COR-L47 (cell line): ENCODE measurements at regions not wholly inside any gene's neighbourhood (a gene's known extent, or its start where the extent isn't known, plus 50 kb on each side); places are given as distances from the start of the nearest gene placed in this dataset.
"Not testable (repeated sequence)": the region's sequence is repeated elsewhere in the genome, so short reads cannot be mapped to it uniquely, and the experiment has no call there.

ENCODE experiments used
- DNase-seq: peaks from one replicate; lab custom pipeline; 2025; lab: John Stamatoyannopoulos, UW

DNA sequence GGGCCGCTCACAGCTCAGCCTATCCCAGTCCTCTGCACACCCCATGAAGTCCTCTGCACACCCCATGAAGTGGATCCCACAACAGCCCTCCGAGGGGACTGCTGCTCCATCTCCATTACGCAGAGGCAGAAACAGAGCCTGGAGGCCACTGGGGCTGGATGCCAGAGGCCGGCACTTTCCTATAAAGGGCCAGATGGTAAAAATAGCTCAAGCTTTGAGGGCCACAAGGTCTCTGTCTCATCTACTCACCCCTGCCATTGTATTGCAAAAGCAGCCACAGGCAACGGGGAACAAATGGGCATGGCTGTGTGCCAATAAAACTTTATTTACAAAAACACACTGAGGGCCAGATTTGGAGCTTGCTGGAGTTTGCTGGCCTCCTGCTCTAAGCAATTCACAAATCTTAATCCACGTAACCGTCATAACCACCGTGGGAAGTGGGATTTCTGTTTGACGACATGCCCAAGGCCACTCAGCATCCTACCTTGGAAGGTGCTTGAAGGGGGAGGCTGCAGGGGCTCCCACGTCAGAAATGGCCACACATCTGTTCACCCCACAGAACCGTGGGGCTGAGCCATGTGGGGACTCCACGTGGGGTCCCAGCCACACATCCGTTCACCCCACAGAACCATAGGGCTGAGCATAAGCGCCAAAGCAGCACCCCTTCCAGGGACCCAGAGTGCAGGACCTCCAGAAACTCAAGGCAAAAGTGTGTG is 92.0 kb downstream of the NCOR2 start:
- no peak for DNase-seq

DNA sequence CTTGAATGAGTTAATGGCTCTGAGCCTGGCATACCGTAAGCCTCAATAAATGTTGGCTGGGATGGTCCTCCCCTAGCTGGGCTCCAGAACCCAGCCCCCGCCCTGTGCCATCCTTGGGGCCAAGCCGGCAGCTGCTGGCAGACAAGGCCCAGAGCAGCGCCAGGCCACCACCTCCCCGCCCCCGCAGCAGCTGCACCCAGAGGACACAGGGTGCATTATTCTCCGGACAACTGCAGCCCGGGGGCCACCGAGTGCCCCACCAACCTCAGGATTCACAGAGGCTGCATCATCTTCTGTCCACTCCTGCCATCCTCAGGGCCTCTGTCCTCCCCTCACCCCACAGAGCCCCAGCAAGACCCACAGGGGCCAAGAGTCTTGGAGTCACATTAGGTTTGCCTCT is 92.7 kb downstream of the NCOR2 start:
- no peak for DNase-seq

DNA sequence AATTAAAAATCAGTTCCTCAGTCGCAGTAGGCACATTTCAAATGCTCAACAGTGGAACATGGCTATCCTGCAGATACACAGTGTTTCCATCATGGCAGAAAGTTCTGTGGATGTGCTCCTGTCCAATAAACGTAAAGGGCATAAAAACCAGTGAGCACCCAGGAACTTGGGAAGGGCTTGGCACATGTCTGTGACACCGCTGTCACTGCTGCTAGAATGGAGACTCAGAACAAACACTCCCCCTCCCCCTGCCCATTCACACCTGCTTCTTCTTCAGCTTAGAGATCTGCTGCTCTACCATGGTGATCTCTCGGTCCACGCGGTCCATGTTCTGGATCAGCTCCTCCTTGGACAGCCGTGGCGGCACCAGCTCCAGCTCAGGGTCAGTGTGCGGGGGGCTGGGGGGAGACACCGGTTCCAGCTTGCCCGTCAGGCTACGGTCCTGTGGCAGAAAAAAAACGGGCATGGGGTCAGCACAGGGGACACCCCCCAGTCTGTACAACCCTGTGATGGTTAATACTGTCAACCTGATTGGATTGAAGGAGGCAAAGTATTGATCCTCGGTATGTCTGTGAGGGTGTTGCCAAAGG is 94.6 kb downstream of the NCOR2 start:
- no peak for DNase-seq

DNA sequence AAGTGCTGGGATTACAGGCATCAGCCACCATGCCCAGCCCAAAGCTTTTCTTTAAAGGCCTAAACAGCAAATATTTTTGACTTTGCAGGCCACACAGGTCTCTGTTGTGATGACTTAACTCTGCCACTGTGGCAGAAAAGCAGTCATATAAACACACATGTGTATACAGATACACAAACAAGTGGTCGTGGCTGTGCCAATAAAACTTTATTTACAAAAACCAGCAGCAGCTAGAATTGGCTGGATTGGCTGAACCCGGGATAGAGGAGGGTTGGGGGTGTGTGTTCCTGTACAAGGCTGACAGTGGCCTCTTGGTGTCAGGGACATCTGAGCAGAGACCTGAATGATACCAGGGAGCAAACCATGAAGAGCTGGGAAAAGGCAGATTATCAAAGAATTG is 95.6 kb downstream of the NCOR2 start:
- no peak for DNase-seq

DNA sequence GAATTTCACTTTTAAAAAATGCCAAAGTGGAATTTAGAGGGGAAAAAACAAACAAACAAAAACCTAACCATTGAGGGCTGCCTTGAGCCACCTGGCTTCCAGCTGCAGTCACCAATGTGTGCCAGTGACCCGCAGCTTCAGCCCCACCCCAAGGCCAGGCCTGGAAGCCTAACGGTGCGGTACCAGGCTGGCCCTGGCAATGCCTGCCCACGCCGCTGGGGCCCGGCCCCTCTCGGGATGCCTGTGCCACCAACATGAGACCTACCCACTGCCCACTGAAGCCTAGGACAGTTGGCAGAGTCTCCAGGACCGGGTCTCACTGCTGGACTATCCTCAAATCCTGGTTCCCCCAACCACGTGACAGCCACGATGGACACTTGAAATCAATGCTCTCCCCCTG is 96.6 kb downstream of the NCOR2 start:
- DNase-seq: no peak

DNA sequence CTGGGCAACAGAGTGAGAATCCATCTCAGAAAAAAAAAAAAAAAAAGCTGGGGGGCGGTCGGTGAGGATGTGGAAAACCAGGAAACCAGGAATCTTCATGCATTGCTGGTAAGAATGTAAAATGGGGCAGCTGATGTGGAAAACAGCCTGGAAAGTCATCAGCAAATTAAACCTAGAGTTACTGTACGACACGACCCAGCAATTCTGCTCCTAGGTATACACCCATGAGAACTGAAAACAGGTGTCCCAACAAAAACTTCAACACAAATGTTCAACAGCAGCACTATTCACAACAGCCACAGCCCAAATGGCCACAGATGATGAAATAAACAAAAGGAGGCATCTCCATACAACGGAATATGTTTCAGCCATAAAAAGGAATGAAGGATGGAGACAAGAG is 97.3 kb downstream of the NCOR2 start:
- no peak for DNase-seq

DNA sequence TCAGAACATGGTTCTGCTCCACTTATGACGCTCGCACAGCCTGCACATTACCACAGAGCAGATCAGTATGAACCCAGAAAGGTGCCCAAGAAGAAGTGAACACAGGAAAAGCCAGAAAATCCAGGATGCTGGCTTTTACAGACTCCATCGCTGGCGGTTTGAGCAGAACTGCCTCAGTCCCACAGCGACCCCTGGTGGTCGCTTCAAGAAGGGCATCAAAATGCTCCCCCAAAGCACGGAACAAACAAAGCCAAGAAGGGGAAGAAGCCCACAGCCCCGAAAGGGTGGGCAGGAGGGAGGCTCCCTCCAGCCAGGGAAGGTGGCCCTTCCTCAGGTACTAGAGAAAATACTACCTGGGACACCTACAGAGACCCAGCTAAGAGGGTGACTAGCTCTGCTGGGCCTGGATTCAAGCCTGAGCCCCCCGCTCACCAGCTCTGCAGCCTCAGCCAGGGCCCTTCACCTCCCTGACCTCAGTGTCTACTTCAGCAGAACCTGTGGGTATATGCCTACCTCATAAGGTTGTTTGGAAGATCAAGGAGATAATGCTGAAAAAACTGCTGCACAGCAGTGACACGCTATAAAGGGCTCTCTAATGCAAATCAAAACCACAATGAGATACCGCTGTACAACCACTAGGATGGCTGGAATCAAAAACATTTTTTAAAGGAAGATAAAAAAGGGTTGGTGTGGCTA is 98.1 kb downstream of the NCOR2 start:
- DNase-seq: no peak

DNA sequence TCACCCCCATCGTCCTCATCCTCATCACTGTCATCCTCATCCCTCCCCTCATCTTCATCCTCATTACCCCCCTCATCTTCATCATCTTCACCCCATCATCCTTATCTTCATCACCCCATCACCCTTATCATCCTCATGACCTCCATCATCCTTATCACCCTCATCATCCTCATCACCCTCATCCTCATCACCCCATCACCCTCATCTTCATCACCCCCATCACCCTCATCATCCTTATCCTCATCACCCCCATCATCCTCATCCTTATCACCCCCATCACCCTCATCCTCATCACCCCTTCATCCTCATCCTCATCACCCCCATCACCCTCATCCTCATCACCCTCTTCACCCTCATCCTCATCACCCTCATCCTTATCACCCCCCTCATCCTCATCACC is 99.9 kb downstream of the NCOR2 start:
- DNase-seq: not testable (repeated sequence)

DNA sequence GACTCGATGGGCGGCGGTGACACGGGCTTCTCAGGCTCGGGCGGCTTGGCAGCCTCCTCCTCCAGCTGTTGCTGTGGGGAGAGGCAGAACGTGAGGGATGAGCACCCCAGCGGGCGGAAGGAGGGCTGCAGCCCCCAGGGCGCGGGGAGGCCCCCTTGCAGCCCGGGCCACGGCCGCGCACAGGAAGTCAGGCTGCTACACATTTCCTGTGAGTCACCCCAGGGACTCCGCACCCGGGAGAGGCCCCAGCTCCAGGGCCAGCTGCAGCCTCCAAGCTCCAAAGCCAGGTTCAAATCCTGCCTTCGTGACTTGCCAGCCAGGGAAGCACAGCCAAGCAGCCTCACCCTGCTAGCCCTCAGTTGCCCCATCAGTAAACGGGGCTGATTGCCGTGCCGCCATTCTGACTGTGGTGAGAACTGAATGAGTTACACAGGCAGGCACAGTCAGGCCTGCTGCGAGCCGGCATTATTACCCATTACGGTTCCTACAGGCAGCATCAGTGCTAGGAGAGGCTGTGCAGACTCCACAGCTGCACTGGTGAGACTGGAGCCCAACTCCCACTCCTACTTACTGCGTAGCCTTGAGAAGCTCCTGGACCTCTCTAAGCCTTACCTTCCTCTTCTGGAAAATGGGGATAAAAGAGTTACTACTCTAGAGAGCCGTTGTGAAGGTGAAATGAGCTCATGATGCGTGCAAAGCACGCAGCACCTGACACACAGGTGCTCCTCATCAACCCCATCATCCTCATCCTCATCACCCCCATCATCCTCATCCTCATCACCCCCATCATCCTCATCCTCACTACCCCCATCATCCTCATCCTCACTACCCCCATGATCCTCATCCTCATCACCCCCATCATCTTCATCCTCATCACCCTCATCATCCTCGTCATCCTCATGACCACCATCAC is 100.9 kb downstream of the NCOR2 start:
- no peak for DNase-seq

DNA sequence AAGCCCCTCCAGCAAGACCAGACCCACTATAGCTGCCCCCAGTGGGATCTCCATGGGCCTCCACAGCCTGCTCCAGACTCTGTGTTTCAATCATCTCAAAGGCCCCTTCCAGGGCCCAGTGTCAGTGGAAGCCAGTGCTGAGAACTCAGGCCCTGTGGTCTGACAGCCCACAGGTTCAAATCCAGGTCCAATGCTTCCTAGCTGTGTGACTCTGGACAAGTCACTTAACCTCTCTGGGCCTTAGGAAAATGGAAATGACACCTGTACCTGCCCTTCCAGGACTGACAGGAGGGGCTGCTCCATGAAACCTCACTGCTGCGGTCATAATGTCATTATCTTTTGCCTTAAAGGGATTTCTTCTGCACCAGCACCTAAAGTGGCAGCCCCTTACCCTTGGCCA is 101.9 kb downstream of the NCOR2 start:
- no peak for DNase-seq

DNA sequence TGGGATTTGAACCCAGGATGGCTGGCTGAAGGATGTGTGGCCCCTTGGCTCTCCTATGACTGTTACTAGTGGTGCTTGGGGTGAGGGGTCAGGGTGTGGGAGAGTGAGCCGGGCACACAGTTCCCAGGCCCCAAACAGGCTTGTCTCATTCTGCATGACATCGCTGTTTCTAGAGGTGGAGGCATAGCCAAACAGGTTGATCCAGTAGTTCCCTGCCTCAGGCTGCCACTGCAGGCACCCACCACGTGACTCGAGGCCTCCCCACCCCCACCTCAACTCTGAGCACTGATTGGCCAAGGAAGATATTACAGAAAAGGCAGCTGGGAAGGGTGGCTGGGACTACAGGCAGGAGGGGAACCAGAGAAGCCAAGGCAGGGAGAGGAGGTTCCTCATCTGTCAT is 102.6 kb downstream of the NCOR2 start:
- no peak for DNase-seq

DNA sequence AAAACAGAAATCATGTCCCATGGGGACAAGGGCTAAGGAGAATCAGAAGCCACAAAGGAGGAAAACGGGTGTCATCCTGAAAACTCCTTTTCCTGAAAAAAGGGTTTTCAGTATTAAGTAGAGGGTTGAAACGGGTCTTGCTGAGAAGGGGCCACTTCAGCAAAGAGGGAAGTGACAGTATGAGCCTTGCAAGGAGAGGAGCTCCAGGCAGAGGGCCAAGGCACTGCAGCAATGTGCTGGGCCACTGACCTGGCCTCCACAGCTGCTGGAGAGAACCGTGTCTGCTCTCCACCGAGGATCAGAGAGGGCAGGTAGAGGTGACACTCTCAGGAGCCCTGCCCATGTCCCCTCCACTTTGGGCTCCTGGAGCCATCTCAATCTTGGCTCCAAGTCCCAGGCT is 103.3 kb downstream of the NCOR2 start:
- no peak for DNase-seq

DNA sequence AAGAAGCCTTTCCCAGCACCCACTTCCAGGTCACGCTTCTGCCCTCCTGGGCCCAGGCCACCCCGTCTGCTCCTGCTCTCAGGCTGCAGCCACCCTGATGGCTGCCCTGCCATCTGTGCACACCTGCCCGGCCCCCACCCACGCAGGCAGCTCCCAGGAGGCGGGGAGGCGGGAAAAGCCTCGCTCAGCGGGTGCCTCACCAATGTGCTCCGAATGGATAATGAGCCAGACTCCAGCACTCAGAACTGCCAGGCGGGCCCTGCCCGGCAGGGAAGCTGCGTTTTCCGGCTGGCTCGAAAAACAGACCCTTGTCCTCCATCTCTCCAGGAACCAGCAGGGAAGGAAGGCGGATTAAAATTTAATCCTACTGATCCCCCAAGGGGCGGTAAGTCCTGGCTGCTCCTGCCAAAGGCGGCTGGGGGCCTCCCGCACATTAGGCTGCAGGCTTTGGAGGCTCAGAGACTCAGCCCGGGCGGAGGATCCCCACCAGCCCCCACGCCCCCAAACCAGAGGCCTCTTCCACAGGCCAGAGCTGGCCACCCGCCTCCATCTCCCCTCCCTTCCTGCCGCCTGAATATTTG is 104.0 kb downstream of the NCOR2 start:
- DNase-seq: peak; percentile 97

DNA sequence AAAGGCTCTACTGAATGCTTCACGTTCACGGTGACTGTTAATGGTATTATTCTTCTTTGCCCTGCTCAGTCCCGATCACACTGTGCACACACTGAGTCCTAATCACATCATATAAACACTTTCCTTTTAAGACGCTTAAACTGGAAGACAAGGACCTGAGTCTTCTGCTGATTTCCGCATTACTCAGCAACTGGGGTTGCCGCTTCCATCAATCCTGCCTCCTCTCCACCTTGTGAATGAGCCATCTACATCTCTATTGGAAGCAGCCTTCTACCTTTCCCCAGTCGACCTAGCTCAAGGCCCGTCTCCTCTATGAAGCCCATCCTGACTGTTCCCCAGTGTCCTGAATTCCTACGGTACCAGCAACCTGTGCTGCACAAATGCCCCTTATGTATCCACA is 104.7 kb downstream of the NCOR2 start:
- no peak for DNase-seq

DNA sequence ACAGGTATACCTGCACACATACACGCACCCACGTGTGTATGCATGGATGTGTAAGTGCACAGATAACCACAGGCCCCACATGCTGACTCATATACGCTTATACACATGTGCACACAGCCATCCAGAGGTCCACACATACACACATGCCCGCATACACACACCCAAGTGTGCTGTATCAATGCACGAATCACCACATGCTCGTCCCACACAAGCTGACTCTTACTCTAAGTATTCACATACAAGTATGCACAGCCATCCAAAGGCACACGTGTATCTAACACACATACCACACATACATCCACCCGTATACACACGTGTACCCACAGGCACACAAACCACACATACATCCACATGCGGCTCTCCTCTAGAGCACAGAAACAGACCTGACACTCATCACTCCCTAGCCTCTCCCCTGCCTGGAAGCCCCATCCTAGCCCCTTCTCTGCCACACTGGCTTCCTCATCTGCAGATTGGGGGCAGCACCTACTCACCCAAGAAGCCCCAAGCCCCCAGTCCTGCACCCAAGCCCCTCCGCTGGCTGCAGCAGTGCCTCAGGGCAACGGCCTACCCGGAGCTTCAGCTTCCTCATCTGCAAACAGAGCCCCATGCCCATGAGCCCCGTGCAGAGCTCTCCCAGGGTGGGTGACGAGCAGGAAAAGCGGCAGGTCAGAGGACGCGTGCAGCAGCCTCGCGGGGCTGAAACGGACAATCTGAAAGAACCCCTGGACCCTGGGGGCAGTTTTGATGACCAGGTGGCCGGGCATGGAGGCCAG is 105.4 kb downstream of the NCOR2 start:
- no peak for DNase-seq

DNA sequence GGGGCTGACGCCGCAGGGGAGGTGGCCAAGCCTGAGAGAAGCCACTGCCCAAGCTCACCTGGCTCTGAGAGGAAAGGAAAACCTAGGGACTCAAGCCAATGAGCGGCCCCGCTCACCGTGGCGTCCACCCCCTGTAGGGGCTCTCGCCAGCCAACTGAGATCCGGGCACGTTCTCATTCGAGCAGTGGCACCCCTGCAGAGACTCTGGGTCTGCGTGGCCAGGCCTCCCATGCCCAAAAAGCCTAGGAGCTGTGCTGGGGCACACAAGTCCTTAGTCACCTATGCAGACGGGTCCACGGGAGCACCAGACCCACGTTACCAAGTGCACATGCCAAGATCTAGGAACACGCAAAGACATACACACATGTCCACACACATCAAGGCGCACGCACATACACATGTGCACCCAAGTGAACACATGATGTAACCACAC is 106.2 kb downstream of the NCOR2 start:
- DNase-seq: no peak

DNA sequence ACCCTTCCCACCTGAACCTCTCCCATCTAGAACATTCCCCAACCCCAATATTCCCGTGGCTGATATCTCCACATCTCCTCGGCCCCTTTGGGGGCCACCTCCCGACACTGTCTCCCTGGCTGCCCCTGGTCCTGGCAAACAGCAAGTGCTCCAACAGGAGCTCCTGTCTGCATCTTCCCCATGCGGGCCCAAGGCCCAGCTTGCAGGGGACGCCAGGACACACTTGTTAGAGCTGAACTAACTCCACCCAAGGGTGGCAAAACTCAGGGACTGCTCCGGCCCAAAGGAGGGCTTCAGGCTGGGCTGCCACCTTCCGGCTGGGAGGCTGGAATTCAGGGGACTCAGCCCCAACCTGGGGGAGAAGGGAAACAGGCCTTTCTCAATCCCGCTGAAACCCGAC is 106.6 kb downstream of the NCOR2 start:
- DNase-seq: no peak

DNA sequence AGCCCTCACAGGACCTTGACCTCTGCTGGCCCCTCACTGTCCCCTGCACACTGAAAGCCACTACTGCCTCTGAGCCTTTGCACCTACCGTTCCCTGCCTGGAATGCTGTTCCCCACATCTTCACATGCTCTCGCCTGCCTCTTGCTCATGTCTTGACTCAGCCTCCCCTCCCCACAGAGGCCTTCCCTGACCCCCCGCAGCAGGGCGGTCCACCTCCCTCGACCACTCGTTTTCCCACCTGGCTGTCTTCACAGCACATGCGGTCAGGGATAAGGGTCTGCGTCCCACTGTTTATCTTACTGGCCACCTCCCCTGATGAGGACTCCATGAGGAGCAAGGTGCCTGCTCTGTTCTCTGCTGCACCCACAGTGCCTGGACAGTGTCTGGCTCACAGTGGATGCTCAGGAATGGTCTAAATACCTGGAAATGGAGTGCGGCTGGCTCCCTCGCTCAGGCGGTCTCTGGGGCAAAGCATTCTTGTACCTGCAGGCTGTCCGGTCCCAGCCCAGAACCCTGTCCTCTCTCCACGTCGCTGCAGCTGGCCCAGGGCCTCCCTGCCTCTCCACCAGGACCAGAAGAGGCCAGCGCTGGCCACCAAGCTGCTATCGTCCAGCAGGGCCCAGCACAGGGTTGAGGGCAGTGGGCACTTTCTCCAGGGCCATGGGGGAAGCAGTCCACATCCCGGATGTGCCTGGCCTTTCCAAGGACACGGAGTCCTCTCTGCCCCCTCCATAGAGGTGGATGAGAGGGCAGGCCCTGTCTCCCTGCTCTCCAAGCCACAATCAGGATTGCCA is 107.4 kb downstream of the NCOR2 start:
- DNase-seq: no peak

DNA sequence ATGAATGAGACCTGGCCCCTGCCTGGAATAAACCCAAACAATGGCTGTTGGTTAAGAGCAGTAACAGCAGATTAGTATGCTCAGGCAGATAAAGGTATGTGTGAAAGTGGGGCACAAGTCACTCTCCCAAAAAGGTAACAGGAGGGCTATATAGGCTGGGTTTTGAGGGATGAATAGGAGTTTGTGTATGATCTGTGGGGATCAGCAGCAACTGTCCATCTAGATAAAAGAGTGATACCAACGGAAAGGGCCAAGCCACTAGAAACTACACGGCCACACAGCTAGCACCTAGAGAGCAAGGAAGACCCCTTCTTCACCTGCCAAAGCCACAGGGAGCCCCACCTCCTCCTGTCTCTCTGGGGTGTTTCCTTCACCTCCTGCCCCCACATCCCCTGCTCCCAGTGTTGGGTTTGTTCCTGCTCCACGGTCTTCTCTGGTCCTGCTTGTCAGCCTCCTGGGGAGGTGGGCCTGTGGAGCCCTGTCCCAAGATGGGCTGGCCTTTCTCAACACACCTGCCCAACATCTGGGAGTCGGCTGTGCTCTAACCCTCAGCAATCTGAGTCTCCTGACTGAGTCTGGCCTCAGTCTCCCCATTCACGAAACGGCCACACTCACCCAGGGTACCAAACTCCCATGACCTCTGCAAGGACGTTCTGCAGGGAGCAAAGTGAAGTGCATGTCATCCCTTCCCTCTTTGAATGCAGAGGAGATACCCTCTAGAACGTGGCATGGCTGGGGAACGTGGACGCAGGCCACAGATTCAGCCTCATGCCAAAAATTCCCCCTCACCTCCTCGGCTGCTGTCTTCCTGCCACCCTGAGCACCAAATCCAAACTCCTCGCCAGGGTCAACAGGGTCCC is 108.2 kb downstream of the NCOR2 start:
- no peak for DNase-seq
